ENCODE measurements at regions not wholly inside any gene's neighbourhood (a gene's known extent, or its start where the extent isn't known, plus 50 kb on each side); places are given as distances from the start of the nearest gene placed in this dataset.
A peak's percentile ranks its signal among the peaks of the same experiment; 100 is the strongest.

- no peak for TF ChIP-seq REST (IDR thresholded peaks at IDR 0.05; ENCODE audit: insufficient read depth in 1 of 2, low read depth in 2 of 2, low read length in 1 of 2)
- peak; percentile 53; the same call in 1 of the 2 replicates for TF ChIP-seq CTCF (IDR thresholded peaks at IDR 0.05)
Measured at GRCh38 chr9:26326563-26326962, 566.0 kb downstream of the CAAP1 start.
